ENCODE measurements at regions not wholly inside any gene's neighbourhood (a gene's known extent, or its start where the extent isn't known, plus 50 kb on each side); places are given as distances from the start of the nearest gene placed in this dataset.
"Not testable (repeated sequence)": the region's sequence is repeated elsewhere in the genome, so short reads cannot be mapped to it uniquely, and the experiment has no call there.

- Histone ChIP-seq H3K4me2 (no peak overlapping the region), H3K27ac (no peak overlapping the region), H3K4me1 (no peaks in the 10 kb centered on the region), H3K9me3 (no peaks in the 10 kb centered on the region), H3K4me3 (no peak overlapping the region)
- ATAC-seq: no peak
- TF ChIP-seq ZC3H11A (IDR thresholded peaks at IDR 0.05) (no peak), EP300 (IDR thresholded peaks at IDR 0.05) (no peak), CHD2 (IDR thresholded peaks at IDR 0.05; ENCODE audit: low read length, partially characterized antibody) (no peak), ZSCAN20 (CRISPR knock-in tag; IDR thresholded peaks at IDR 0.05) (no peak), EHMT2 (IDR thresholded peaks at IDR 0.05; ENCODE audit: low read depth) (no peak), SMC3 (IDR thresholded peaks at IDR 0.05) (no peak), CBX2 (IDR thresholded peaks at IDR 0.05; ENCODE audit: borderline replicate concordance, low read depth) (no peak)
- DNase-seq (ENCODE audit: low read depth in 1 of 2, low spot score in 1 of 2): no peak
- POLR2A ChIA-PET: no interaction called here
- CTCF ChIA-PET: no interaction called here
- no peak for FAIRE-seq
These were observed 290.7 kb upstream of the PPARGC1A start for GRCh38 chr4:24180586-24180985.

GRCh38 chr4:24179201-24179840 lies 289.5 kb upstream of the PPARGC1A start:
- DNase-seq (ENCODE audit: low read depth in 1 of 2, low spot score in 1 of 2) (no peak), ATAC-seq (no peak), FAIRE-seq (no peak)
- ChIA-PET CTCF (no interaction called here), POLR2A (no interaction called here)
- WGBS (ENCODE audit: missing lambda C conversion rate): 41% methylated on average over 3 of the region's 4 CpGs
- Histone ChIP-seq H3K4me2 (no peak overlapping the region), H3K9me3 (no peaks in the 10 kb centered on the region), H3K4me3 (no peak overlapping the region), H3K4me1 (no peaks in the 10 kb centered on the region), H3K27ac (no peak overlapping the region)
- no peak for TF ChIP-seq KDM1A (IDR thresholded peaks at IDR 0.05; ENCODE audit: low read depth)

GRCh38 chr4:24177443-24177842 lies 287.6 kb upstream of the PPARGC1A start:
- H3K27ac ChIP-seq; FAIRE-seq; H3K9me3 ChIP-seq; H3K4me3 ChIP-seq; POLR2A ChIA-PET; DNase-seq (ENCODE audit: low read depth in 1 of 2, low spot score in 1 of 2); H3K4me2 ChIP-seq; ATAC-seq; H3K4me1 ChIP-seq: not testable (repeated sequence)
- WGBS (ENCODE audit: missing lambda C conversion rate): 4% methylated on average over 2 of the region's 2 CpGs
- CTCF ChIA-PET: interaction anchor here (0.6 kb wide), 1 partner anchor 761 kb away, joined by 3 read pairs; no protein-coding TSS in a partner anchor

GRCh38 chr4:24175707-24176106 lies 285.9 kb upstream of the PPARGC1A start:
- CTCF ChIA-PET: no interaction called here
- WGBS (ENCODE audit: missing lambda C conversion rate): 19% methylated on average over 7 of the region's 7 CpGs
- Histone ChIP-seq H3K4me3 (no peak overlapping the region), H3K27ac (no peak overlapping the region), H3K9me3 (no peaks in the 10 kb centered on the region), H3K4me1 (no peaks in the 10 kb centered on the region), H3K4me2 (no peak overlapping the region)
- DNase-seq (ENCODE audit: low read depth in 1 of 2, low spot score in 1 of 2) (no peak), FAIRE-seq (no peak), ATAC-seq (no peak)
- POLR2A ChIA-PET: no interaction called here
- TF ChIP-seq ZFP36 (IDR thresholded peaks at IDR 0.05; ENCODE audit: borderline replicate concordance, partially characterized antibody) (no peak), HOXB13 (CRISPR knock-in tag; IDR thresholded peaks at IDR 0.05; ENCODE audit: low read depth) (no peak), CTCF (IDR thresholded peaks at IDR 0.05) (no peak), POLR2AphosphoS2 (conservative IDR thresholded peaks at IDR 0.05; ENCODE audit: low read length) (no peak)

GRCh38 chr4:24174602-24175001 lies 284.8 kb upstream of the PPARGC1A start:
- DNase-seq (ENCODE audit: low read depth in 1 of 2, low spot score in 1 of 2) (no peak), ATAC-seq (no peak), FAIRE-seq (no peak)
- CTCF ChIA-PET: no interaction called here
- 0% methylated on average over 4 of the region's 4 CpGs for WGBS (ENCODE audit: missing lambda C conversion rate)
- Histone ChIP-seq H3K27ac (no peak overlapping the region), H3K4me2 (no peak overlapping the region), H3K4me3 (no peak overlapping the region), H3K9me3 (no peaks in the 10 kb centered on the region), H3K4me1 (no peaks in the 10 kb centered on the region)
- POLR2A ChIA-PET: no interaction called here
- TF ChIP-seq KDM1A (IDR thresholded peaks at IDR 0.05; ENCODE audit: low read depth) (no peak), PHF8 (IDR thresholded peaks at IDR 0.05; ENCODE audit: borderline replicate concordance, low read depth) (no peak), HEYL (CRISPR knock-in tag; IDR thresholded peaks at IDR 0.05) (no peak), POLR2AphosphoS2 (conservative IDR thresholded peaks at IDR 0.05; ENCODE audit: low read length) (no peak), ZFP36 (IDR thresholded peaks at IDR 0.05; ENCODE audit: borderline replicate concordance, partially characterized antibody) (no peak), TP53 (CRISPR knock-in tag; IDR thresholded peaks at IDR 0.05) (no peak), HOXB5 (CRISPR knock-in tag; IDR thresholded peaks at IDR 0.05) (no peak)

All from A549 (cell line).